Spleen (tissue), 11 donors: ENCODE measurements at regions not wholly inside any gene's neighbourhood (a gene's known extent, or its start where the extent isn't known, plus 50 kb on each side); places are given as distances from the start of the nearest gene placed in this dataset.

Source experiments
- DNase-seq: peaks from one replicate; pipeline ENCODE4 v3.0.0-alpha.2; 2020
- H3K27ac ChIP-seq, 8 donors: fragments of 200-600 bp; sonication (generic) in 7 of 8; 1 replicate in 4 of 8; 2 replicates in 4 of 8; pipeline versions ENCODE4 v1.5.0 to v1.8.0; 2016 to 2021; ENCODE audit warnings: inconsistent platforms in 4 of 8, mild to moderate bottlenecking in 4 of 8, moderate library complexity in 1 of 8
- H3K27me3 ChIP-seq, 7 donors: fragments of 200-600 bp; sonication (generic) in 6 of 7; replicated peaks in 1 of 7; 1 replicate in 4 of 7; 2 replicates in 3 of 7; pipeline versions ENCODE4 v1.5.0 to v1.8.0; 2016 to 2021; ENCODE audit warnings: inconsistent platforms in 3 of 7, mild to moderate bottlenecking in 1 of 7
- H3K36me3 ChIP-seq, 6 donors: fragments of 200-600 bp; sonication (generic) in 5 of 6; 1 replicate in 4 of 6; 2 replicates in 2 of 6; pipeline versions ENCODE4 v1.5.0 to v1.8.0; 2016 to 2021; ENCODE audit warnings: inconsistent platforms in 2 of 6
- H3K4me1 ChIP-seq, 6 donors: fragments of 200-600 bp; sonication (generic) in 5 of 6; 1 replicate in 3 of 6; 2 replicates in 3 of 6; pipeline versions ENCODE4 v1.5.0 to v1.8.0; 2016 to 2021; ENCODE audit warnings: inconsistent platforms in 3 of 6
- H3K4me3 ChIP-seq, 8 donors: fragments of 200-600 bp; sonication (generic) in 7 of 8; 1 replicate in 4 of 8; 2 replicates in 4 of 8; pipeline versions ENCODE4 v1.5.0 to v1.8.0; 2016 to 2021; ENCODE audit warnings: inconsistent platforms in 4 of 8, mild to moderate bottlenecking in 4 of 8, moderate library complexity in 2 of 8
- H3K9me3 ChIP-seq, 8 donors: fragments of 200-600 bp; sonication (generic) in 7 of 8; 1 replicate in 4 of 8; 2 replicates in 4 of 8; pipeline versions ENCODE4 v1.5.0 to v1.8.0; 2016 to 2021; ENCODE audit warnings: inconsistent platforms in 4 of 8
- POLR2A ChIP-seq, 3 donors: fragments of 450-650 bp; IDR thresholded peaks; one replicate each; pipeline ENCODE4 v1.5.1; 2017; ENCODE audit warnings: antibody characterized with exemption in 3 of 3, mild to moderate bottlenecking in 1 of 3
- POLR2AphosphoS5 ChIP-seq, 3 donors: sonication (generic); formaldehyde crosslinking; IDR thresholded peaks; one replicate each; pipeline ENCODE4 v1.5.1; 2017; ENCODE audit warnings: antibody characterized with exemption in 3 of 3
- WGBS, 5 donors: extraction: QIAGEN DNeasy Blood & Tissue Kit in 3 of 5; methylation state at CpG; one replicate each; pipeline versions ENCODE4 v1.1.5 to v1.1.7; 2013 to 2018; 5-methylcytosine and 5-hydroxymethylcytosine counted together
- intact Hi-C: fragments of 100-400 bp; cut with DNase I; formaldehyde crosslinking; loops from one replicate; pipeline ENCODE4 v1.15.0; 2023; ENCODE audit warnings: low total_unique reads
- TF ChIP-seq, protein P1 (sequence below), 11 experiments: fragments of 200-600 bp in 7 of 11; fragments of 450-650 bp in 4 of 11; sonication (generic) in 4 of 11; IDR thresholded peaks in 8 of 11; conservative IDR thresholded peaks in 3 of 11; 1 replicate in 7 of 11; 2 replicates in 4 of 11; pipeline versions ENCODE4 v1.4.0 to v1.8.0; 2016 to 2021; ENCODE audit warnings: antibody characterized with exemption in 11 of 11, inconsistent platforms in 4 of 11, mild to moderate bottlenecking in 1 of 11
- donor health status: healthy with polysubstance abuse.
- donor health status: DM: no; HTN: no; CAD: no; lungs with moderate emphysema.
- donor health status: DM: no; HTN: no; CAD: no.
- donor health status: Bipolar disorder and iron deficiency.
- donor health status: healthy.
- donor health status: DM: no; HTN: no; CAD: no.
- donor health status: DM: yes; HTN: yes; CAD: no.

DNA sequence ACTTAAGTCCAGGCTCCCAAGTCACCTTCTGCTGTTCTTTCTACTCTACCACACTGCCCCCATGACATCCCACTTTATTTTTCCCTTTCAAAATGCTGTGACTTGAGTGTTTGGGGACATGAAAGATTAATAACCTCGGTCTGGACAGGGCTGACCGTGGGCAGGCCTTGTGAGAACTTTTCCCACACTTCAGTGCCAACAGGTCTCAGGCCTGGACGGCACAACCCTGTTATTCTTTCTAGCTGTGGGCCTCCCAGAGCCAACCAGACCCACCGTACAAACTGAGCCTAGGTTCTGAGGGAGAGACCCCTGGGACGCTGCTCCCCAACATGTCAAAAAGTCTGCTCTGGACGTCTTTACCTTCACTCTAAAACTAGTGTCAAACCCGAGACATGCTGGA, 153.4 kb downstream of the CEP120 start:
- intact Hi-C loops, result no loop called here
- 67 to 78% (median 74%) methylated on average over 7 of the region's 7 CpGs for WGBS, 5 donors

DNA sequence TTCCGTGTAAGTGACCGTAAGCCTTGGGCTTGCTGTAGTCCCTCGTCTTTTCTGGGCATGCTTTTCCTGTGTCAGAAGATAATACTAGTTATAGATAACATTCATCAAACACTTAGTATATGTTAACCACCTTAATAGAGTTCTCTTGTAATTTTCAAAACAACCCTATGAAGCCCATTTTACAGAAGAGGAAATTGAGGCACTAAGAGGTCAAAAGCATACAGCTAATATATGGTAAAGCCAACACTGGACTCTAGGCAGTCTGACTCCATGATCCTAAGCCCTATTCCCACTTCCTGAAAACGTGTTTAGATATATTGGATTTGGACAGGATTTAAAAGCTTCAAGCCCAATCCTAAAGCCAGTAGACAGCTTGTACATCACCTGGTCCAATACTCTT, 153.8 kb downstream of the CEP120 start:
- no peaks in the 10 kb centered on the region for H3K27me3 ChIP-seq
- H3K4me3 ChIP-seq, result no peak overlapping the region
- no peaks in the 10 kb centered on the region for H3K36me3 ChIP-seq
- no peaks in the 10 kb centered on the region for H3K9me3 ChIP-seq
- H3K4me1 ChIP-seq, result no peaks in the 10 kb centered on the region
- intact Hi-C loops, result no loop called here
- TF ChIP-seq POLR2AphosphoS5 (IDR thresholded peaks at IDR 0.05) (no peak), POLR2A (IDR thresholded peaks at IDR 0.05) (no peak)
- TF ChIP-seq, protein P1, sequence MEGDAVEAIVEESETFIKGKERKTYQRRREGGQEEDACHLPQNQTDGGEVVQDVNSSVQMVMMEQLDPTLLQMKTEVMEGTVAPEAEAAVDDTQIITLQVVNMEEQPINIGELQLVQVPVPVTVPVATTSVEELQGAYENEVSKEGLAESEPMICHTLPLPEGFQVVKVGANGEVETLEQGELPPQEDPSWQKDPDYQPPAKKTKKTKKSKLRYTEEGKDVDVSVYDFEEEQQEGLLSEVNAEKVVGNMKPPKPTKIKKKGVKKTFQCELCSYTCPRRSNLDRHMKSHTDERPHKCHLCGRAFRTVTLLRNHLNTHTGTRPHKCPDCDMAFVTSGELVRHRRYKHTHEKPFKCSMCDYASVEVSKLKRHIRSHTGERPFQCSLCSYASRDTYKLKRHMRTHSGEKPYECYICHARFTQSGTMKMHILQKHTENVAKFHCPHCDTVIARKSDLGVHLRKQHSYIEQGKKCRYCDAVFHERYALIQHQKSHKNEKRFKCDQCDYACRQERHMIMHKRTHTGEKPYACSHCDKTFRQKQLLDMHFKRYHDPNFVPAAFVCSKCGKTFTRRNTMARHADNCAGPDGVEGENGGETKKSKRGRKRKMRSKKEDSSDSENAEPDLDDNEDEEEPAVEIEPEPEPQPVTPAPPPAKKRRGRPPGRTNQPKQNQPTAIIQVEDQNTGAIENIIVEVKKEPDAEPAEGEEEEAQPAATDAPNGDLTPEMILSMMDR (IDR thresholded peaks at IDR 0.05 in 8 of 11, conservative IDR thresholded peaks at IDR 0.05 in 3 of 11), result no peak
- no peak overlapping the region for H3K27ac ChIP-seq
- DNase-seq, result no peak
- WGBS, 5 donors, result 82 to 85% (median 85%) methylated on average over 4 of the region's 4 CpGs

More for the DNA sequence above, 153.4 kb downstream of the CEP120 start:
- TF ChIP-seq, protein P1 (IDR thresholded peaks at IDR 0.05 in 8 of 11, conservative IDR thresholded peaks at IDR 0.05 in 3 of 11), result no peak
- no peak for TF ChIP-seq POLR2AphosphoS5 (IDR thresholded peaks at IDR 0.05)
- TF ChIP-seq POLR2A (IDR thresholded peaks at IDR 0.05), result no peak
- DNase-seq, result no peak
- Histone ChIP-seq H3K27me3 (no peaks in the 10 kb centered on the region), H3K4me3 (no peak overlapping the region), H3K36me3 (no peaks in the 10 kb centered on the region), H3K27ac (no peak overlapping the region), H3K4me1 (no peaks in the 10 kb centered on the region), H3K9me3 (no peaks in the 10 kb centered on the region)

DNA sequence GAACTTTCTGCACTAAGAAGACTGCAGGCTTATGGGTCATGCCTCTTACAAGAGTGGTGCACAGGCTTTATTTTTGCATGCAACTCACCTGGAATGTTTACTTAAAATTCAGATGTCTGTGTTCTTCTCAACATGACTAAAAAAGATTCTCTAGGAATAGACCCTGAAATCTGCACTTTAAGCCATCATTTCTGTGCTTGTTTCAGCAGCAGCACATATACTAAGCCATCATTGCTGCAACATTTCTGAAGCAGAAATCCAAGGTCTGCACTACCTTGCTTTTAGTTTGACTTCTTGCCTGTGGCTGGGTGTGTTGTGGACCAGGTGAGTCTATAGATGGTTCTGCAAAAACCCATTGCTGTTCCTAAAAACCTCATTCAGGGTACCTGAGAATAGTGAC, 156.8 kb downstream of the CEP120 start:
- Histone ChIP-seq H3K27ac (no peak overlapping the region), H3K4me1 (no peaks in the 10 kb centered on the region), H3K36me3 (no peaks in the 10 kb centered on the region), H3K9me3 (no peaks in the 10 kb centered on the region), H3K4me3 (no peak overlapping the region), H3K27me3 (no peaks in the 10 kb centered on the region)
- TF ChIP-seq POLR2AphosphoS5 (IDR thresholded peaks at IDR 0.05) (no peak), POLR2A (IDR thresholded peaks at IDR 0.05) (no peak)
- TF ChIP-seq, protein P1 (IDR thresholded peaks at IDR 0.05 in 8 of 11, conservative IDR thresholded peaks at IDR 0.05 in 3 of 11), result no peak
- DNase-seq, result no peak
- intact Hi-C loops, result no loop called here

DNA sequence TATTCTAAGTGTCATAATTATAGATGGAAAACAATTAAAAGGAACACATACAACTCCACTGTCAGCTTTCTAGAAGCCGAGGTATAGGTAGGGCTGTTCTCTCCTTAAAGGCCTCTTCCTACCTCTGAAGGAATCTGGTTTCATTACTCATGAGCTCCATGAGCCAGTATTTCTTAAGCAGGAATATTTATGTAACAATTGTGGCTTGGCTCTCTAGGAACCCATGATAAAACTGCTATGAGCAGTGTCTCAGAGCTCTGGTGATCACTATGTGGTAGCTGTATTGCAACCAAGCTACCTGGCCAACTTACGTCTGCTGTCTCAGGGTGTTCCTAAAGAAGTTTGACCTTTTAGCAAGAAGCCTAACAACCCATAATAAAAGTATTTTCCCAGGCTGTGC, 157.7 kb downstream of the CEP120 start:
- H3K4me3 ChIP-seq, result no peak overlapping the region
- DNase-seq, result no peak
- intact Hi-C loops, result no loop called here
- H3K9me3 ChIP-seq, result no peaks in the 10 kb centered on the region
- H3K27me3 ChIP-seq, result no peaks in the 10 kb centered on the region
- no peak for TF ChIP-seq POLR2A (IDR thresholded peaks at IDR 0.05)
- TF ChIP-seq, protein P1 (IDR thresholded peaks at IDR 0.05 in 8 of 11, conservative IDR thresholded peaks at IDR 0.05 in 3 of 11), result no peak
- TF ChIP-seq POLR2AphosphoS5 (IDR thresholded peaks at IDR 0.05), result no peak
- no peak overlapping the region for H3K27ac ChIP-seq
- WGBS, 5 donors, result 75 to 94% (median 88%) methylated on average over 2 of the region's 2 CpGs
- H3K4me1 ChIP-seq, result no peaks in the 10 kb centered on the region
- no peaks in the 10 kb centered on the region for H3K36me3 ChIP-seq
